Kidney (tissue), 13 donors: ENCODE measurements at regions not wholly inside any gene's neighbourhood (a gene's known extent, or its start where the extent isn't known, plus 50 kb on each side); places are given as distances from the start of the nearest gene placed in this dataset.
A peak's percentile ranks its signal among the peaks of the same experiment; 100 is the strongest.

Source experiments
- DNase-seq, 5 donors: peaks; one replicate each; pipeline ENCODE4 v3.0.0-alpha.2; 2013 to 2020
- FAIRE-seq: peaks from 2 replicates; lab custom pipeline; 2012; peaks lifted over from hg19 to GRCh38; lab: Jason Lieb, UNC
- H3K27ac ChIP-seq, 2 donors: one replicate each; pipeline ENCODE4 v1.7.0; 2013; ENCODE audit warnings: low read depth in 2 of 2, low read length in 2 of 2, inconsistent platforms in 1 of 2
- H3K27me3 ChIP-seq: one replicate; pipeline ENCODE4 v1.7.1; 2013; ENCODE audit warnings: low read length, inconsistent platforms; ENCODE audit not compliant: control insufficient read depth, insufficient read depth
- H3K36me3 ChIP-seq, 3 donors: one replicate each; pipeline versions ENCODE4 v1.7.0 to v1.7.1; 2013; ENCODE audit warnings: low read length in 3 of 3, control low read depth in 1 of 3, inconsistent platforms in 1 of 3; ENCODE audit not compliant: insufficient read depth in 3 of 3, control insufficient read depth in 2 of 3
- H3K4me1 ChIP-seq, 3 donors: one replicate each; pipeline versions ENCODE4 v1.7.0 to v1.7.1; 2013; ENCODE audit warnings: low read length in 3 of 3, inconsistent platforms in 1 of 3, low read depth in 1 of 3; ENCODE audit not compliant: control insufficient read depth in 2 of 3, insufficient read depth in 2 of 3
- H3K4me3 ChIP-seq, 3 donors: one replicate each; pipeline versions ENCODE4 v1.7.0 to v1.8.1; 2013; ENCODE audit warnings: low read length in 3 of 3, control low read depth in 1 of 3, inconsistent platforms in 1 of 3
- H3K9ac ChIP-seq, 3 donors: one replicate each; pipeline versions ENCODE4 v1.7.0 to v1.7.1; 2013; ENCODE audit warnings: low read length in 3 of 3, control low read depth in 1 of 3, inconsistent platforms in 1 of 3
- H3K9me3 ChIP-seq, 3 donors: one replicate each; pipeline versions ENCODE4 v1.7.0 to v1.7.1; 2013; ENCODE audit warnings: low read length in 3 of 3, control low read depth in 1 of 3, inconsistent platforms in 1 of 3; ENCODE audit not compliant: control insufficient read depth in 2 of 3, insufficient read depth in 1 of 3
- intact Hi-C: fragments of 100-400 bp; cut with DNase I; formaldehyde crosslinking; loops from one replicate; pipeline ENCODE4 v1.11.1; 2022
- TF ChIP-seq, protein P1 (sequence below): IDR thresholded peaks from 3 replicates; pipeline ENCODE4 v1.5.1; 2012; ENCODE audit warnings: mild to moderate bottlenecking, moderate library complexity, borderline replicate concordance; ENCODE audit not compliant: insufficient read depth; ENCODE audit errors: extremely low read depth
- donor health status: control.
- donor health status: control.
- donor health status: control.
- donor health status: control.
- donor health status: control.
- donor health status: DM: yes; HTN: yes; CAD: no.
- donor health status: Normal renal cell carcinoma (clear cell type).

DNA sequence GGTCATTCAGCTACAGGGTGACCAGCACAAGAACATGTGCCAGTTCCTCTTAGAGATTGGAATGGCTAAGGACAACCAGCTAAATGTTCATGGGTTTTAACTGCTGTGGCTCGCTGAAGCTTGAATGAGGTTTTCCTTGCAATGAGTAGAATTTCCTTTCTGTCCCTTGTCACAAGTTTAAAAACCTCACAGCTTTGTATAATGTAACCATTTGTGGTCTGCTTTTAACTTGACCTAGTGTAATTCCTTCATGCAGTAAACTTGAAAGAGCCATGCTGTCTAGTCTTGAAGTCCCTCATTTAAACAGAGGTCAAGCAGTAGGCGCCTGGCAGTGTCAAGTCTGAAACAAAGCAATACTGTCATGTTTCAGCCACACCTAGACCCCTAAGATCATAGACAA lies 181.3 kb upstream of the DMRT1 start:
- TF ChIP-seq, protein P1, sequence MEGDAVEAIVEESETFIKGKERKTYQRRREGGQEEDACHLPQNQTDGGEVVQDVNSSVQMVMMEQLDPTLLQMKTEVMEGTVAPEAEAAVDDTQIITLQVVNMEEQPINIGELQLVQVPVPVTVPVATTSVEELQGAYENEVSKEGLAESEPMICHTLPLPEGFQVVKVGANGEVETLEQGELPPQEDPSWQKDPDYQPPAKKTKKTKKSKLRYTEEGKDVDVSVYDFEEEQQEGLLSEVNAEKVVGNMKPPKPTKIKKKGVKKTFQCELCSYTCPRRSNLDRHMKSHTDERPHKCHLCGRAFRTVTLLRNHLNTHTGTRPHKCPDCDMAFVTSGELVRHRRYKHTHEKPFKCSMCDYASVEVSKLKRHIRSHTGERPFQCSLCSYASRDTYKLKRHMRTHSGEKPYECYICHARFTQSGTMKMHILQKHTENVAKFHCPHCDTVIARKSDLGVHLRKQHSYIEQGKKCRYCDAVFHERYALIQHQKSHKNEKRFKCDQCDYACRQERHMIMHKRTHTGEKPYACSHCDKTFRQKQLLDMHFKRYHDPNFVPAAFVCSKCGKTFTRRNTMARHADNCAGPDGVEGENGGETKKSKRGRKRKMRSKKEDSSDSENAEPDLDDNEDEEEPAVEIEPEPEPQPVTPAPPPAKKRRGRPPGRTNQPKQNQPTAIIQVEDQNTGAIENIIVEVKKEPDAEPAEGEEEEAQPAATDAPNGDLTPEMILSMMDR = no peak
- Histone ChIP-seq H3K9me3 (no peaks in the 10 kb centered on the region), H3K4me1 (peaks cover 0 to 9% (median 8%) of the 10 kb centered on the region in 3 donors), H3K36me3 (no peaks in the 10 kb centered on the region), H3K4me3 (no peak overlapping the region), H3K27ac (no peak overlapping the region), H3K9ac (no peak overlapping the region), H3K27me3 (no peaks in the 10 kb centered on the region)
- intact Hi-C loops = no loop called here
- DNase-seq (peak in 1 of 5 donors; percentile 41), FAIRE-seq (no peak)

DNA sequence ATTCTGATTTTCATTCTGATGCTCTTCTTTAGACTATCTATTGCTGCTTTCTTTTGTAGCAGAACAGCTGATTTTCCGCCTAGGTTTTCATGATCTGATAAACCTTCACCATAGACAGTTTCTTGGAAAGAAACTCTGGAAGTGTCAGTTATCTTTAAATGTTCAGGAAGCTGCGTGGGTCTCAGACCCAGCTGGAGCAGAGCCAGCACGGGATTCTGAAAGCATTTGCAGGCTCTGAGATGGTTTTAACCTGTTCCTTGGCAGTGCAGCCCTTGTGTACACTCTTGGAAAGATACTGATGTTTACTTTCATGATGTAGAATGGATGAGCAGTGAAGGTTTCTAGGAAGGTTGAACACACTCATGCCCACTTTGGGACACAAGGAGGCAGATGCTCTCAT lies 178.0 kb upstream of the DMRT1 start:
- H3K4me3 ChIP-seq = no peak overlapping the region
- TF ChIP-seq, protein P1 = no peak
- intact Hi-C loops = no loop called here
- H3K4me1 ChIP-seq = no peaks in the 10 kb centered on the region
- H3K27ac ChIP-seq = no peak overlapping the region
- H3K9ac ChIP-seq = no peak overlapping the region
- no peak for FAIRE-seq
- H3K27me3 ChIP-seq = no peaks in the 10 kb centered on the region
- H3K9me3 ChIP-seq = no peaks in the 10 kb centered on the region
- DNase-seq = no peak
- H3K36me3 ChIP-seq = no peaks in the 10 kb centered on the region

DNA sequence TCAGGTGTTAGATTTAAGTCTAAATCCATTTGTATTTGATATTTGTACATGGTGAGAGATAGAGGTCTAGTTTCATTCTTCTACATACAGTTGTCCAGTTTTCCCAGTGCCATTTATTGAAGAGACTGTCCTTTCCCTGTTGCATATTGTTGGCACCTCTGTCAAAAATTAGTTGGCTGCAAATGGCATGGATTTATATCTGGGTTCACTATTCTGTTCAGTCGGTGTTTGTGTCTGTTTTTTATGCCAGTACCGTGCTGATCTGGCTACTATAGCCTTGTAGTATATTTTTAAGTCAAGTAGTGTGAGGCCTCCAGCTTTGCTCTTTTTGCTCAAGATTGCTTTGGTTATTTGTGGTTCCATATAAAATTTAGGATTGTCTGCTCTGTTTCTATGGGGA lies 176.2 kb upstream of the DMRT1 start:
- intact Hi-C loops = no loop called here
- FAIRE-seq (no peak), DNase-seq (no peak)
- Histone ChIP-seq H3K9me3 (peaks cover 0 to 4% (median 0%) of the 10 kb centered on the region in 3 donors), H3K27ac (no peak overlapping the region), H3K36me3 (no peaks in the 10 kb centered on the region), H3K4me1 (no peaks in the 10 kb centered on the region), H3K9ac (no peak overlapping the region), H3K27me3 (no peaks in the 10 kb centered on the region), H3K4me3 (no peak overlapping the region)
- TF ChIP-seq, protein P1 = no peak

DNA sequence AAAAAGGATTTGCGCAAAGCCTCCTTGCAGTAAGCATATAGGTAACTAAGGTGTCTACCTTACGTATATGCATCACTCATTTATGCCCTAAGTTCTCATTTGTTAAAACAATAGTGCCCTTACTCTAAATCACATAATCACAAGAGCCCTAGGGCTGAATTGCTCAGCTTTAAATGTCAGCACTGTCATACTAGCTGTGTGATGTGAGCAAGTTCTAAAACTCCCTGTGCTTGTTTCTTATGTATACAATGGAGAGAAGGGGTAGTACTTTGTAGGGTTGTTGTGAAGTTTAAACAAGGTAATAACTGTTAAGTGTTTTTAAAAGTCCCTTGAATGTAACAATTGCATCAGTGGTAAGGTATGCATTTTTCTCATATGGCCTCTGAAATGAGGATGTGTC lies 169.5 kb upstream of the DMRT1 start:
- no peak for FAIRE-seq
- no peak for DNase-seq

More for the DNA sequence above, 169.5 kb upstream of the DMRT1 start:
- Histone ChIP-seq H3K4me3 (no peak overlapping the region), H3K4me1 (peaks cover 0 to 8% (median 0%) of the 10 kb centered on the region in 3 donors), H3K27ac (no peak overlapping the region), H3K9me3 (peaks cover 0 to 4% (median 0%) of the 10 kb centered on the region in 3 donors), H3K36me3 (no peaks in the 10 kb centered on the region), H3K9ac (no peak overlapping the region), H3K27me3 (no peaks in the 10 kb centered on the region)
- TF ChIP-seq, protein P1 = no peak
- intact Hi-C loops = no loop called here
